Trophoblast cell (in vitro differentiated cells and primary cell): ENCODE measurements at regions not wholly inside any gene's neighbourhood (a gene's known extent, or its start where the extent isn't known, plus 50 kb on each side); places are given as distances from the start of the nearest gene placed in this dataset.
"Not testable (repeated sequence)": the region's sequence is repeated elsewhere in the genome, so short reads cannot be mapped to it uniquely, and the experiment has no call there.

Experiments used
- DNase-seq, 2 donors: peaks; one replicate each; pipeline ENCODE4 v3.0.0-alpha.2; 2016
- H2AFZ ChIP-seq: 2 replicates; pipeline ENCODE4 v1.6.1; 2013; ENCODE audit warnings: low read length, moderate library complexity, mild to moderate bottlenecking; ENCODE audit not compliant: insufficient read depth, poor library complexity
- H2AK5ac ChIP-seq: 2 replicates; pipeline ENCODE4 v1.6.1; 2013; ENCODE audit warnings: mild to moderate bottlenecking, low read length
- H2BK120ac ChIP-seq: 2 replicates; pipeline ENCODE4 v1.6.1; 2013; ENCODE audit warnings: low read length, mild to moderate bottlenecking, moderate library complexity; ENCODE audit not compliant: insufficient read depth, poor library complexity
- H2BK12ac ChIP-seq: 2 replicates; pipeline ENCODE4 v1.6.1; 2013; ENCODE audit warnings: mild to moderate bottlenecking, low read length, moderate library complexity
- H2BK5ac ChIP-seq: 2 replicates; pipeline ENCODE4 v1.6.1; 2013; ENCODE audit warnings: low read length, low read depth, moderate library complexity, mild to moderate bottlenecking; ENCODE audit not compliant: poor library complexity
- H3K14ac ChIP-seq: 2 replicates; pipeline ENCODE4 v1.6.1; 2013; ENCODE audit warnings: mild to moderate bottlenecking, low read length
- H3K18ac ChIP-seq: 2 replicates; pipeline ENCODE4 v1.6.1; 2013; ENCODE audit warnings: mild to moderate bottlenecking, low read length
- H3K23ac ChIP-seq: 2 replicates; pipeline ENCODE4 v1.6.1; 2013; ENCODE audit warnings: low read length
- H3K27ac ChIP-seq: 2 replicates; pipeline ENCODE4 v1.5.1; 2013; ENCODE audit warnings: low read depth, mild to moderate bottlenecking, inconsistent platforms, low read length, moderate library complexity
- H3K27me3 ChIP-seq: 2 replicates; pipeline ENCODE4 v1.6.1; 2013; ENCODE audit warnings: inconsistent platforms, mild to moderate bottlenecking, low read length, moderate library complexity; ENCODE audit not compliant: insufficient read depth
- H3K36me3 ChIP-seq, 2 experiments: 1 replicate in 1 of 2; 2 replicates in 1 of 2; pipeline ENCODE4 v1.6.1; 2013; ENCODE audit warnings: low read length in 2 of 2, mild to moderate bottlenecking in 2 of 2, moderate library complexity in 1 of 2; ENCODE audit not compliant: insufficient read depth in 2 of 2, control insufficient read depth in 1 of 2
- H3K4ac ChIP-seq: 2 replicates; pipeline ENCODE4 v1.6.1; 2013; ENCODE audit warnings: low read depth, mild to moderate bottlenecking, low read length, moderate library complexity
- H3K4me1 ChIP-seq, 2 experiments: 1 replicate in 1 of 2; 2 replicates in 1 of 2; pipeline ENCODE4 v1.6.1; 2013; ENCODE audit warnings: low read length in 2 of 2, mild to moderate bottlenecking in 2 of 2, moderate library complexity in 1 of 2; ENCODE audit not compliant: insufficient read depth in 2 of 2, control insufficient read depth in 1 of 2
- H3K4me2 ChIP-seq: 2 replicates; pipeline ENCODE4 v1.6.1; 2013; ENCODE audit warnings: inconsistent platforms, mild to moderate bottlenecking, low read length, moderate library complexity
- H3K4me3 ChIP-seq: 2 replicates; pipeline ENCODE4 v1.5.1; 2013; ENCODE audit warnings: mild to moderate bottlenecking, low read depth, low read length, inconsistent platforms
- H3K79me1 ChIP-seq: one replicate; pipeline ENCODE4 v1.6.1; 2013; ENCODE audit warnings: low read length
- H3K79me2 ChIP-seq: 2 replicates; pipeline ENCODE4 v1.6.1; 2013; ENCODE audit warnings: low read length, mild to moderate bottlenecking; ENCODE audit not compliant: control insufficient read depth, insufficient read depth, poor library complexity
- H3K9ac ChIP-seq: 2 replicates; pipeline ENCODE4 v1.6.1; 2013; ENCODE audit warnings: mild to moderate bottlenecking, low read length
- H3K9me3 ChIP-seq: 2 replicates; pipeline ENCODE4 v1.6.1; 2013; ENCODE audit warnings: low read depth, mild to moderate bottlenecking, control low read depth, inconsistent platforms, low read length; ENCODE audit not compliant: insufficient read depth
- H4K12ac ChIP-seq: 2 replicates; pipeline ENCODE4 v1.6.1; 2013; ENCODE audit warnings: low read depth, mild to moderate bottlenecking, low read length, moderate library complexity
- H4K8ac ChIP-seq: 2 replicates; pipeline ENCODE4 v1.6.1; 2013; ENCODE audit warnings: low read depth, mild to moderate bottlenecking, low read length, moderate library complexity
- H4K91ac ChIP-seq: one replicate; pipeline ENCODE4 v1.6.1; 2013; ENCODE audit warnings: low read depth, mild to moderate bottlenecking, low read length, moderate library complexity
- WGBS: extraction: QIAGEN DNeasy Blood & Tissue Kit; methylation state at CpG from one replicate; pipeline ENCODE4 v1.1.7; 2013; ENCODE audit warnings: missing lambda C conversion rate; ENCODE audit not compliant: insufficient read length, insufficient coverage; ENCODE audit errors: extremely low coverage; 5-methylcytosine and 5-hydroxymethylcytosine counted together

DNA sequence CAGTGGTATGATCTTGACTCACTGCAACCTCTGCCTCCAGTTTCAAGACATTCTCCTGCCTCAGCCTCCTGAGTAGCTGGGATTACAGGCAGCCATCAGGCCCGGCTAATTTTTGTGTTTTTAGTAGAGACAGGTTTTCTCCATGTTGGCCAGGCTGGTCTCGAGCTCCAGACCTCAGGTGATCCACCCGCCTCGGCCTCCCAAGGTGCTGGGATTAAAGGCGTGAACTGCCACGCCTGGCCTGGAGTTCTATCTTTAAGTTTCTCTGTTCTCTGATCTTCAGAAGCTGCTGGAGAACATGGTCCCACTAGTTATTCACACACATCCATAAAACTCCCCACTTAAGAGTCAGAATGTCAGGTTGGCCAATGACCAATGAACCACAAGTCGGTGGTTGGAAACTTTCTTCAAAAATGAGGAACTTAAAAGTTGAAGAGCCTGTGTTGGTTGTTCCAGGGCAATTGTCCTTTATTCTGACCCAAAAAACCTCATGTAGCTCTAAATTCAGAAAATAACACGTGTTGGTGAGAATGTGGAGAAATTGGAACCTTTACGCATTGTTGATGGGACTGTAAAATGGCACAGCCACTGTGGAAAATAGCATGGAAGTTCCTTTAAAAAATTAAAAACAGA lies 55.9 kb upstream of the PIK3CB start:
- WGBS: no CpG with 5 or more reads among the region's 9 CpGs
- H2BK120ac ChIP-seq: no peak overlapping the region
- no peak overlapping the region for H3K27ac ChIP-seq
- H4K8ac ChIP-seq: no peak overlapping the region
- no peak overlapping the region for H4K91ac ChIP-seq
- no peak overlapping the region for H4K12ac ChIP-seq
- no peaks in the 10 kb centered on the region for H3K79me1 ChIP-seq
- no peaks in the 10 kb centered on the region for H3K36me3 ChIP-seq
- H3K4me3 ChIP-seq: no peak overlapping the region
- no peaks in the 10 kb centered on the region for H3K4me1 ChIP-seq
- H3K4me2 ChIP-seq: no peak overlapping the region
- H2BK12ac ChIP-seq: no peak overlapping the region
- H2AFZ ChIP-seq: no peak overlapping the region
- H3K14ac ChIP-seq: no peak overlapping the region
- H2AK5ac ChIP-seq: no peak overlapping the region
- H2BK5ac ChIP-seq: no peak overlapping the region
- H3K27me3 ChIP-seq: no peaks in the 10 kb centered on the region
- no peak overlapping the region for H3K9ac ChIP-seq
- H3K18ac ChIP-seq: no peak overlapping the region
- no peaks in the 10 kb centered on the region for H3K9me3 ChIP-seq
- H3K4ac ChIP-seq: no peak overlapping the region
- peak in 1 of 2 donors; percentile 39 for DNase-seq
- H3K79me2 ChIP-seq: no peaks in the 10 kb centered on the region
- no peak overlapping the region for H3K23ac ChIP-seq

DNA sequence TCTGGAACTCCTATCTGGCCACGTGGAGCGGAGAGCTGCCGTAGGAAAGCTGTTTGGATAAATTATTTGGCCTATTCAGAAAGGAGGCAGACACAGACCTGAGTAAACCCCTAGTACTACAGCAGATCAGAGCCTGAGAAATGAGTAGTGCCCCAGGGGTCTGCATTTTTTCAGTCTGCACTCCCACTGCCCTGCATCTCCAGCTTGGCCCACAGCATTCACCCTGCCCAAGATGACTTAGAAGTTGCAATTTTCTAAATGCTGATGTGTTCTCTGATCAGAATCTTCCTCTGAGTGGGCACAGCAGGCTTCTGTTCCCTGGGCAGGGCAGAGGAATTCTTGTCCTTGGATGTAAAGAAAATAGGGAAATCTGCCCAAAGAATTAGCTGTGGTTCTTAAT lies 55.1 kb upstream of the PIK3CB start:
- no peaks in the 10 kb centered on the region for H3K79me1 ChIP-seq
- no peak overlapping the region for H2AFZ ChIP-seq
- no CpG with 5 or more reads among the region's 3 CpGs for WGBS

GRCh38 chr3:138888560-138888959 lies 53.8 kb upstream of the PIK3CB start:
- H3K36me3 ChIP-seq: no peaks in the 10 kb centered on the region
- WGBS: no CpG with 5 or more reads among the region's 2 CpGs

More for the DNA sequence above, 55.1 kb upstream of the PIK3CB start:
- no peak for DNase-seq
- H3K36me3 ChIP-seq: no peaks in the 10 kb centered on the region
- H2BK12ac ChIP-seq: no peak overlapping the region
- H3K23ac ChIP-seq: no peak overlapping the region
- H3K9ac ChIP-seq: no peak overlapping the region
- H3K4ac ChIP-seq: no peak overlapping the region
- H3K9me3 ChIP-seq: no peaks in the 10 kb centered on the region
- no peak overlapping the region for H3K18ac ChIP-seq
- no peak overlapping the region for H2AK5ac ChIP-seq
- H3K4me2 ChIP-seq: no peak overlapping the region
- peak overlapping the region; percentile 28 for H4K12ac ChIP-seq
- no peak overlapping the region for H3K27ac ChIP-seq
- H4K91ac ChIP-seq: no peak overlapping the region
- H3K14ac ChIP-seq: no peak overlapping the region
- no peak overlapping the region for H4K8ac ChIP-seq
- no peaks in the 10 kb centered on the region for H3K4me1 ChIP-seq
- no peaks in the 10 kb centered on the region for H3K79me2 ChIP-seq
- no peak overlapping the region for H2BK120ac ChIP-seq
- no peaks in the 10 kb centered on the region for H3K27me3 ChIP-seq
- no peak overlapping the region for H3K4me3 ChIP-seq
- H2BK5ac ChIP-seq: no peak overlapping the region

DNA sequence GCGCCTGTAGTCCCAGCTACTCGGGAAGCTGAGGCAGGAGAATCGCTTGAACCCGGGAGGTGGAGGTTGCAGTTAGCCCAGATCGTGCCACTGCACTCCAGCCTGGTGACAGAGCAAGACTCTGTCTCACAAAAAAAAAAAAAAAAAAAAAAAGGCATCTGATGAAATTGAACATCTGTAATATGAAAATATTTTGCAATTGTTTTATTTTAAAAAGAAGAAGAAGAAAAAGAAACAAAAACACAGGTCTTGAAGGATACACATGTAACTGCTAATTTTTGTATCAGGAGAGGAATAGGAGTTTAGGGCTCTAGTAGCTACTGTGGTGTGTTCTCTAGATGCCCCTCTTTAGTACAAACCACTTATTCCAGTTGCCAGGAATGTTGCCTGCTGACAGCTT lies 51.4 kb upstream of the PIK3CB start:
- not testable (repeated sequence) for H3K4ac ChIP-seq, H2AFZ ChIP-seq, H3K14ac ChIP-seq, H3K79me1 ChIP-seq, H3K4me3 ChIP-seq, H2BK12ac ChIP-seq, H3K18ac ChIP-seq, H4K8ac ChIP-seq, H3K27me3 ChIP-seq, H3K23ac ChIP-seq, H2AK5ac ChIP-seq, H2BK120ac ChIP-seq, H3K79me2 ChIP-seq, H3K4me2 ChIP-seq, H3K36me3 ChIP-seq, H3K4me1 ChIP-seq, H3K27ac ChIP-seq, H2BK5ac ChIP-seq, H3K9me3 ChIP-seq, DNase-seq, H4K91ac ChIP-seq, H3K9ac ChIP-seq, H4K12ac ChIP-seq
- no CpG with 5 or more reads among the region's 5 CpGs for WGBS

More at GRCh38 chr3:138888560-138888959, 53.8 kb upstream of the PIK3CB start:
- H4K8ac ChIP-seq: no peak overlapping the region
- H3K4me1 ChIP-seq: no peaks in the 10 kb centered on the region
- no peak for DNase-seq
- no peak overlapping the region for H3K18ac ChIP-seq
- no peak overlapping the region for H3K14ac ChIP-seq
- no peak overlapping the region for H3K23ac ChIP-seq
- no peaks in the 10 kb centered on the region for H3K79me2 ChIP-seq
- no peak overlapping the region for H2AFZ ChIP-seq
- H4K91ac ChIP-seq: no peak overlapping the region
- no peak overlapping the region for H2BK120ac ChIP-seq
- no peaks in the 10 kb centered on the region for H3K9me3 ChIP-seq
- H3K79me1 ChIP-seq: no peaks in the 10 kb centered on the region
- H2AK5ac ChIP-seq: no peak overlapping the region
- no peak overlapping the region for H3K4me3 ChIP-seq
- no peak overlapping the region for H3K27ac ChIP-seq
- no peak overlapping the region for H3K4me2 ChIP-seq
- H2BK12ac ChIP-seq: no peak overlapping the region
- no peak overlapping the region for H4K12ac ChIP-seq
- H3K27me3 ChIP-seq: no peaks in the 10 kb centered on the region
- H3K9ac ChIP-seq: no peak overlapping the region
- no peak overlapping the region for H2BK5ac ChIP-seq
- H3K4ac ChIP-seq: no peak overlapping the region
